HG03025 (cell line): ENCODE measurements at regions not wholly inside any gene's neighbourhood (a gene's known extent, or its start where the extent isn't known, plus 50 kb on each side); places are given as distances from the start of the nearest gene placed in this dataset.

ENCODE experiments used
- ATAC-seq: cut with Tn5 transposase; IDR thresholded peaks from one replicate; pipeline ENCODE4 v1.9.1; 2021; ENCODE audit warnings: mild to moderate bottlenecking, moderate library complexity; ENCODE audit not compliant: unreplicated experiment, low FRiP score

DNA sequence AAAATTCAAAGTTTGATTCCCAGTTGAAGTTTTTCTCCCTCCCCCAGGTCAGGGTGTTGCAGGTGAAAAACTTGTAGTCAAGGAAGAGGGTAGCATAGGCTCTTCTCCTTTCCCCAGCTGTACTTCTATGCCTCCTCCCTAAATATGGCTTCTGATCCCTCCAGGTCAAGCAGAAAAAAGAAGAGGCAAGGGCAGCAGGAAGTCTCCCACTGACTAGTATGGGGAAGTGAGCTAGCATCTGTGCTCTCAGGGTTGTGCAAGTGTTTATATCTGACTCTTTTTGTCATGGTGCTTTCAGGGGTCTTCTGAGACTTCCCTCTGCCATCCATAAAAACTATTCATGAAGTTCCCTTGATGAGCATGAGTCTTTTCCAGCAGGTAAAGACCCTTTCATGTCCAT lies 76.0 kb downstream of the ATPSCKMT start:
- no peak for ATAC-seq

DNA sequence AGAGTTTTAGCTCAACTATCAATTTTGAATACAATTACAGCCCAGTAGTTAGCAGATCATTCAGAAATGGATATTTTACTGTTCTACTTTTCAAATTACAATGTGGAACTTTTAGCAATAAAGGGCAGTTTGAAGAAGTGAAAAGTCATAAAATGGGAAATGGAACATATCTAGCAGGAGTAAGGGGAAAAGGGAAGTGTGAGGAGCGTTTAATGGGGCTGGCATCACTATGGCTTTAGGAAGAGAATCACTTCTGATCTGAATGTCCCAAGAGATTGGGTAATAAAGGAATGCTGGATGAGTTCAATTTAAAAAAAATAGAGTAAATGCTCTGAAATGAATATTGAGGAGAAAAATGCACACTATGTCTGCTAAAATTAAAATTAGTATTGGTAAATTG lies 77.4 kb downstream of the ATPSCKMT start:
- no peak for ATAC-seq

DNA sequence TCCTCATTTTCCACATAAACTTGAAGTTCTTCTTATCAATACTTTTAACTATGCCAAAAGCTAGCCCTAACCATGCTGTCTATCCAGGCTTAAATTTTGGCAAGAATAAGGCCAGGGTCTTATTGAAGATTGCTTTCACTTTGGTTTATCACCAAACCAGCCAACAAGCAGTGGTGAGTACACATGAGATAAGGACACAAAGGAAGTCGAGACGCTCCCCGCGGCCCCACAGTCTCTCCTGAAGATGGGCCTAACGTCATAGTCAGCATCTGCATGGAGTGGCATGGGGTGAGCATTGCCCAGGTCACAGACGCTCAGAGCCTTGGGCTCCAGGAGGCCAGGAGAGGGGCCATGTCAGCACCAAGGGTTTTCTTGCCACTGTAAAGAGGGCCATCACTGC lies 80.3 kb downstream of the ATPSCKMT start:
- ATAC-seq, result no peak

DNA sequence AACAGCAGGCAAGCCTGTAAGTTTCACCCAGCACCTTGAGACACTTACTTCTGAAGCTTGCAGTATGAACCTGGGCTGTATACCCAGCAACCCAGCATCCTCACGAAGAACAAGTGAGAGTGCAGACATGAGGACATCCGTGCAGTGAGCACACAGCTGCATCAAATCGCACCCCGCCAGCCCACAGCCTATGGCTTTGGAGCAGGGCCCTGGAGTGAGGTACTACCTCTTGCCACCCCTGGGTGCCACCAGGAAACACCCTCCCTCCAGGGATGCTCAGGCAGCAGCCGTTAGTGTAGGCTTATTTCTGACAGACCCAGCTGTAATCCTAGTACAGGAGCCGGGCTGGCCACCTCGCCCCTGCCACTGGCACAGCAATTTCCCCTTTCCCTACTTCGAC lies 81.4 kb downstream of the ATPSCKMT start:
- ATAC-seq, result peak; percentile 31

DNA sequence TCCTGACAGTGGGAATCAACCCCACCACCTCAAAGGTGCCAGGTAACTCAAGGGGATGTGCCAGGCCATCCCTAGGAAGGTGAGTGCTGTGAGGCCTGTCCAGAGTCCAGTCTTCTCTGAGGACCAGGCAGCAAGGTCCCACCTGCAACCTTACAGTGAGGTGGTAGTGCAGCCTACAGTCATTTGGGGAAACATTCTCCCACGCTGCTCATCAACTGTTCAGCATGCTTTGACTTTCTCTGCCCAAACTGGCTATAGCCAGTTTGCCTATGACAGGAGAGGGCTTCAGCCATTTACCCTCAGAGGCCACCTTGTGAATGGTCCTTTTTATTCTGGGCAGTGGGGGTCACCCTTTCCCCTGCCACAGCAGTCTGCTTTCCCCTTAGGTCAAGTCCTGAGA lies 81.9 kb downstream of the ATPSCKMT start:
- peak; percentile 55 for ATAC-seq

DNA sequence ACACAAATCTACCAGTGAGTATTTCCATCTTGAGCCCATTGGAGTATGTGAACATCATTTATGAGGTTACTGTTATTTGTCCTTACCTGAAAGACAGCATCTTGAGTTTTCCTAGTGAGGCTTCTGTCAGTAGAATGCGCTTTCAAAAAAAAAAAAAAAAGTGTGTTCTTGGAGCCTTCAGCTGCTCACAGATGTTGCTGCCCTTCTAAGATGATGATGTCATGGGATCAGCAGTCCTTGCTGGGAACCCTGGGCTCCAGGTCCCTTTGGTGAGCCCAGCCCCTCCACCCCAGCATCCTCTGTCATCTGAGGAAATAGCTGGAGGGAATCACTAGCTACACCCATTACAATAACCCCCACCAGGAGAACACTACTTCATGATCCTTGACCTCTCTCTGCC lies 83.3 kb downstream of the ATPSCKMT start:
- no peak for ATAC-seq

DNA sequence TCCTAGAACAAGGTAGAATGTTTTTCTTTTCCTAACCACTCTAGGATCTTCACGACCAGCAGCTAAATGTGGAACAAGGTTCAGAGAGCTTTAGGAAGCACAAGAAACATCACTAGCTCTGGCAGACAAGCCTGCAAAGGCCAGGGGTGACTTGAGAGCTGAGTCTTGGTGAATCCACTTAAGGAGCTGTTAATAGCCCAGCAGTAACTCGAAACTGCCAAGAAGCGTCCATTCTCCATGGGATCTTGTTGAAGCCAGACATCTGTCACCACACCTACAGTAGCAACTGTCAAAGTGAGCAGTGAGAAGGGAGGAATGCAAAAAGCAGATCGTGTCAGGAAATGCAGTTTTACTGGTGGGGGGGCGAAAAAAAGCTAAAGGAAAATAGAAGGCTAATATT lies 87.2 kb downstream of the ATPSCKMT start:
- no peak for ATAC-seq

DNA sequence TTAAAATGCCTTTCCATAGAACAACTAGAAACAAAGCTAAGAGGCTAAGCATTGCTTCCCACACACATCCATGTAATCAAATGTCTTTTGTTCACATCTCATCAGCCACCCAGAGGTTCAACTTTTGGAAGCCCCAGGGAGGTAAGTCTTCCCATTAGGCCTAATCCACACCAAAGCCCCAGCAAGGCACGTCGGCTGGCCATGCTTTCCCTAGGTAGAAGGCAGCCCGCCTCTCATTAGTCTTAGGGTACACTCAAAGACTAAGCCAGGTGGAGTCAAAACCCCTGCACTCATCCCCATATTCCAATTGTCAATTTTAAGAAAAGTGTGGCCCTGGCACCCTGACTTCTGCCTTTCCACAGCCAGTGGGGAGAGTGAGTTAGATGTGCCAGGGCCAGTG lies 87.9 kb downstream of the ATPSCKMT start:
- ATAC-seq, result no peak

DNA sequence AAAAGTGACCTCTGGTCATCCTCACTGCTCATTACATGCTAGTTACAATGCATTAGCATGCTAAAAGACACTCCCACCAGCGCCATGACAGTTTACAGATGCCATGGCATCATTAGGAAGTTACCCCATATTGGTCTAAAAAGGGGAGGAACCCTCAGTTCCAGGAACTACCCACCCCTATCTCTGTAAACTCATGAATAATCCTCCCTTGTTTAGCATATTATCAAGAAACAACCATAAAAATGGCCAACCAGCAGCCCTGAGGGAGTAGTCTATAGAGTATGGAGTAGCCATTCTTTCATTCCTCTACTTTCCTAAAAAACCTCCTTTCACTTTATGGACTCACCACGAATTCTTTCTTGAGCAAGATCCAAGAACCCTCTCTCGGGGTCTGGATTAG lies 89.4 kb downstream of the ATPSCKMT start:
- ATAC-seq, result no peak

DNA sequence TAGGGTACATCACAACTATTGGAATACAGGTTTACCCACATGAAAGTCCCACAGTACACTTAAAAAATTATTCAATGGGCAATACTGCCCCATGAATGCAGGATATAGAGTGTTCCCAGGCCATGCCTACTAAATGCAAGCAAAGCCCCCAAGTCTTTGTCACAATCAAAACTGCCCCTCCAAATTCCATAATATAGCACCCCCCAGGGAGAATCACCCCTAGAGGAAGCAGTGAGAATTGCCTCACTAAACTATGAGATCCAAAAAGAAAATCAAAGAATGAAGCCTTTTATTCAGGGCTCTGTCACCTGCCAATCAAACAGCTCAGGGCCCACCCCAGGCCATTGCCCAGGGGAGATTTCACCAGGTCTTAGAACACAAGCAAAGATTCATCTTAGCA lies 90.8 kb downstream of the ATPSCKMT start:
- no peak for ATAC-seq

DNA sequence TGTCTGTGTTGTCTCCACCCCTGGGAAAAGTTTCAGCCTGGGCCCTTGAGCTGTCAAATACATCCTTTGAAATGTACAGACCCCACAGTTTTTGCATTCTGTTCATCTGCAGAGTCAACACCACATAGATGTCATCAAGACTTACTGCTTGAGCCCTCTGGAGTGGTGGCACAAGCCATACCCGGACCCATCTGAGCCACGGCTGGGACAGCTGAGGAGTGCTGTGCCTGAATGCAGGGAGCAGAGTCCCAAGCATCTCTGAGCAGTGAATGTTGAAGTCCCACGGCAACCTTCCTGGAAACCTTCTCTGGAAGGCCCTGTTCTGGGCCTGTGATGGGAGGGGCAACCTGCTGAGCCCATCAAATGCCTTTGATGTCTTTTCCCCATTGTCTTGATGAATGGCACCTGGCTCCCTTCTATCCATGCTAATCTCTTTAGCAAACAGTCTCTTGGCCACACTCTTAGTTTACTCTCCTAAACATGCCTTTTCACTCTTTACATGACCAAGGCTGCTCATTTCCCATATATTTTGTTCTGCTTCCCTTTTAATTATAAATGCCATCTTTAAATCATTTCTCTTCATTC lies 92.5 kb downstream of the ATPSCKMT start:
- no peak for ATAC-seq

DNA sequence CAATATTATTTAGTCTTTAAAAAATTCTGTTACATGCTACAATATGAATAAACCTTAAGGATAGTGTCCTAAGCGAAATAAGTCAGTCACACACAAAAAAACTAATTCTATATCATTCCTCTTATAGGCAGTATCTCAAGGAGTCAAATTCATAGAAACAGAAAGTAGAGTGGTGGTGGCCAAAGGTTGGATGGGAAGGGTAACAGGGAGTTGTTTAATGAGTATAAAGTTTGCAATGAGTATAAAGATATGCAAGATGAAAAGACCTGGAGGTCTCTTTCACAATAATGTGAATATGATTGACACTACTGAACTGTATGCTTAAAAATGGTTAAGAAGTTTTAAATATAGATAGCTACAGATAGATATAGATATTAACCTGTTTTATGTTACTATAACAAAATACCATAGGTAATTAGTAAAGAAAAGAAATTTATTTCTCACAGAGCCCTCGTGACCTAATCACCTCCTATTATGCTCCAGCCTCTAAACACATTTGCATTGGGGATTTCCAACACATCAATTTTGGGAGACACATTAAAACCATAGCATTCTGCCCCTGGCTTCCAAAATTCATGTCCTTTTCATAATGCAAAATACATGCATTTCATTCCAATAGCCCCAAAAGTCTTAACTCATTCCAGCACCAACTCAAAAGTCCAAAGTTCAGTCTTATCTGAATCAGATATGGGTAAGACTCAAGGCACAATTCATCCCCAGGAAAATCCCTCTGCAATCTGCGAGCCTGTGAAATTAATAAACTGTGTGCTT lies 93.6 kb downstream of the ATPSCKMT start:
- no peak for ATAC-seq

DNA sequence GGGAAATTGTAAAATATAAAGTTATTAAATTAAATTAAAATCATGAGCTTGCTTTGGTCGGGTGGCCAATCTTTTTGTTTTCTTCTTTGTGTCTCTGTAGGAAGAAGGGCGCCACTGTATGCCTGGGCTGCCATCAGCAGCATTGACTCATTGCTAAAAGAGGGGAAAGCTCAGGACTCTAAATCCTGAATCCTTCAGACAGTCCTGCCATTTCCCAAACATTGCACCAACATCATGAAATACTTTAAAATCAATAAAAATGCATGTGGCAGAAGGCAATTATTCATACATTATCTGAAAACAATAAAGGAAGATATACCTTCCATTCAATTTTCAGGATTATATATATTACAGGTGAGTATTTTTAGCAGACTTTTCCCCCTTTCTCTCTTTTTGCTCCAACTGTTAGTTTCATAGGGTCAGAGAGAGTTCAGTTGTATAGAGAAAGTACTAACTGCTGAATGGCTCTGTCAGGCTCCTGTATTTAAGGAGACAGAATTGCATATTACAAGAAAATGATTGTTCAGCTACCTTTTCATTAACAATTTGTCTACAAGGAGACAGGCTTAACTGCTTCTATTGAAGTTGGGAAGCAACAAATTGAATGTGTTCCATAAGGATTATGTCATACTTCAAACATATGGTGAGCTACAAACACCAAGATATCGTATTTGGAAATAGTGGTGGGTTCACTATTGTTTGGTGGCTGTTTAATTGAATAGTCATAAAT lies 95.7 kb downstream of the ATPSCKMT start:
- no peak for ATAC-seq

DNA sequence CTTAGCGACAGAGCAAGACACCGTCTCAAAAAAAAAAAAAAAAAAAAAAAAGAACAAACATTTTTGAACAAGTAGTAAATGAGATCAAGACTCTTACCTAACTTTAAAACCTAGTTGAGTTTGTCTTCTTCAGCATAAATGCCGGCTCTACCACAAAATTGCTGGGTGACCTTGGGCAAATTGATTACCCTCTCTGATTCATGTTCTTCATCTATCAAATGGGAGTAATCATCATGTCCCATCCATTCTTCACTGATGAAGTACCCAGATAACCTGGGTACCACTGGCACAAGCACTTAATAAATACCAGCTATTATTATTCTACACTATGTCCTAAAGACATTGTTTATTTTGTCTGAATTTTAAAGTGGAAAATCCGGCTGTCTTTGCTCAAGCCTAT lies 96.3 kb downstream of the ATPSCKMT start:
- ATAC-seq, result no peak

DNA sequence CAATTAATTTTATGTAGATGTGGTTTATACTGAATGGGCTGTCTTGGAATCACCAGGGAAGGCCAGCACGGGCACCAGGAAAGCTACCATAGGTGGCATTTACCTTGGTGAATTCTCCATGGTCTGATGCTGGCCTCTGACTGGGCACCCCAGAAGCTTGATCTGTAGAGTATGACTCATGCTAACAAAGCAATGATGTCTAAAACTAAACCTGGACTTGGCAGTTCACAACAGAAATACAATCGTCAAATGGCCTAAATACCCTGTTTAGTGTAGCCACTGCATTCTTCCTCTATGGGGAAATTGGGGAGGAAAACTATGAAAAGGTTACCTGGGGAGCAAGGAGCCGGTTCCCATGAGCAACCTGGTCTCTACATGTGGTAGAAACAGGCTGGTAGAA lies 98.0 kb downstream of the ATPSCKMT start:
- no peak for ATAC-seq

DNA sequence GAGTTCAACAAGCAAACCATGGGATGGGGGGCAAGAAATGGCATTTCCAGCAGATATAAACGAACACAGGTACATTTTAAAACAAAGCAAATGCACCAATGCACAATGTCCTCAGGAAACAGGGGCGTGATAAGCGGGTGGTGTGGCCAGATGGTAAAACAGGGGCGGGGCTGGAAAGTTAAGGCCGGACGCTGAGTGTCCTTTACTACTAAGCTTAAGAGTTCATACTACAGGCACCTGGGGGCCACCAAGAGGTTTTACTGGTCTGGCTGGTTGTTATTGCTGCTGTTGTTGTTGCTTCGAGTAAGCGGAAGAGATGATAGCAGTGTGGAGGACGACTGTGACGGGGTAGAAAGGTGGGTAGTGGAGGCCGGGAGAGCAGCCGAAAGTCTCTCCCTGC lies 99.8 kb downstream of the ATPSCKMT start:
- no peak for ATAC-seq

DNA sequence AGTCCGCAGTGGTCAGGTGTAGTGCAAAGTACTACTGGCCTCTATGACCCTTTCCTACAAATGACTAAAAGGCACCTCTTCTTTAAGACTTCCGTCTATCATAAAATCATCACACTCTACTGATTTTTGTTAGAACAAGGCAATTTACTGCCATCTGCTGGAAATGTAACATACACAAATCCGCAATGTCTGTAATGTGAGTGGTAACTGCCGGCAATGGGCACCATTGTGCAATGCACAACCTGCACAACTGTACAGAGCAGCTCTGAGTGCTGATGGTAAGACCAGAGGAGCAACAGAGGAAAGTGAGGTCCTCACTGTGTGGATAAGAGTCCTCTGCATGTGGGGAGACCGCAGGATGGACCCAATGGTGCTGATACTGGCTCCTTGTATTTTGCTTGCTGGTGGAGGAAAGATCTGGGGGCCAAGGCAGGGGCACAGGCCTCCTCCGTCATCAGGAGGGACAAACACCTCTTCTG lies 103.7 kb downstream of the ATPSCKMT start:
- no peak for ATAC-seq

DNA sequence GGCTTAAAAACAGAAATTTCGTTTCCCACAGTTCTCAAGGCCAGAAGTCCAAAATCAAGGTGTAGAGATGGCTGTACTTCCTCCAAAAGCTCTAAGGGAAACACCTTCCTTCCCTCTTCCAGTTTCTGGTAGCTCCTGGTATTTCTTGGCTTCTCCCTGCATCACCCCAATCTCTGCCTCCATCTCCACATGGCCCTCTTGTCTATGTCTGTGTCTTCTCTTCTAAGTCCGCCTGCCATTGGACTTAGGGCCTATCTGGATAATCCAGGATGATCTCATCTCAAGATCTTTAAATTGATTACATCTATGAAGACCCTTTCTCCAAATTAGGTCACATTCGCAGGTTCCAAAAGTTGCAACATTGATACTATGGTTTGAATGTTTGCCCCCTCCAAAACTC lies 105.6 kb downstream of the ATPSCKMT start:
- ATAC-seq, result no peak

DNA sequence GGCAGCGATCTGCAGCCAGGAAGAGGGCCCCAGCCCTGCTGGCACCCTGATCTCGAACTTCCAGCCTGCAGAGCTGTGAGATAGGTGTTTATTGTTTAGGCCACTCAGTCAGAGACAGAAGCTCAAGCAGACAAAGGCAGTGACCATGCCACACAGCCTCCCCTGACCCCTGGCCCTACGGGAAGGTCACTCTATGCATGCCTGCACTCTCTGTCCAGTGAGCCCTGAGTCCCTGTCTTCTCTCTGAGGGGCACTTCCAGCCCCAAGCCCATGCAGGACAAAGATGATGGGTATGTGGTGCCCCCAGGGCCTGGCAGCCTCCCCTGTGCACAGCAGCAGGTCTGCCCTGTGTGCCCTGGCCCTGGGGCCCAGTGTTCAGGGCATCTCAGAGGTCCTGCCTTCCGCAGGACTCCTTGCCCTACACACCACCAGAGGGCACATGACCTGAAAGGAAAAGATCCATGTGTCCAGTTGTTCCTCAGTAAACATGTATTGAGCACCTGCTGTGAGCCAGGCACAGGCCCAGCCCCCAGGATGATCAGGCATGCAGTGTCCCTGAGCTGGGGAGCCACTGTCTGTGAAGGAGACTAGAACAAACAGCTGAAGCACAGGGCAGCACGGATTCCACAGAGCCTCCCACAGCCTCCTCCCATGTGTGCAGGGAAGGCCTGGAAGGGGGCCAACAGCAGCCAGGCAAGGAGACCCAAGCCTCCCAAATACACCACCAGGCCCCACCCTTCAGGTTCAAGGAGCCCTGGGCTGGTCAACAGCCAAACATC lies 109.3 kb downstream of the ATPSCKMT start:
- ATAC-seq, result no peak

DNA sequence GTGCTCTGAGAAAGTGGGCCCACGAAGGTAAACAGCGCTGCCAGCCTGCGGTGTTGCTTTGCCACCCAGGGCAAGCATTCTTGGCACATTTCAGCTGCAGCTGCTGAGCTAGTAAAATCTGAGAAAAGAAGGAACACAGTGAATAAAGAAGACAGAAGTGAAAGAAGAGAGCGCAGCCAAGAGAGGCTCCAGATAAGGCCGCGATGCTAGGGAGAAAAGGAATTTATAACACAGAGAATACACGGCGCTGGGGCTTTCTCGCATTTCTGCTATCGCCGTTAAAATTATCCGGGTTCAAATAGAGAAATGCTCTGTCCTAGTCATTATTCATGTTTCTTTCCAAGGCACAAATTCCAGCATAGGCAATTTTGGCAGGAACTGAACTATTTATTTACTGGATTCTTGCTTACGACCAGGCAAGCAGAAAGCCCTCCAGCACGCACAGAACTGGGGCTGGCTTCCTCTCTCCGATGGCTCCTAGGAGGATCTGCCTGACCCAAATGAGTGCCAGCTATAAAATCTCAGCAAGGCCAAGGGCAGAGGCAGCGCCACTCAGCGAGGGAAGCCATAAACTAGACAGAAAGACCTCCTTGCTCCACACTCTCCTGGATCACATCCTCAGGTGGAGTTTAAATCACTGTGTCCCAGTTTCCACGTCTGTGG lies 111.2 kb downstream of the ATPSCKMT start:
- ATAC-seq, result no peak
